NCI-H2029 treated with DMSO at 0.1 percent for 48 hours (cell line): ENCODE measurements at regions not wholly inside any gene's neighbourhood (a gene's known extent, or its start where the extent isn't known, plus 50 kb on each side); places are given as distances from the start of the nearest gene placed in this dataset.
"Not testable (repeated sequence)": the region's sequence is repeated elsewhere in the genome, so short reads cannot be mapped to it uniquely, and the experiment has no call there.

Experiments used
- DNase-seq: peaks from one replicate; lab custom pipeline; 2025; lab: John Stamatoyannopoulos, UW

DNA sequence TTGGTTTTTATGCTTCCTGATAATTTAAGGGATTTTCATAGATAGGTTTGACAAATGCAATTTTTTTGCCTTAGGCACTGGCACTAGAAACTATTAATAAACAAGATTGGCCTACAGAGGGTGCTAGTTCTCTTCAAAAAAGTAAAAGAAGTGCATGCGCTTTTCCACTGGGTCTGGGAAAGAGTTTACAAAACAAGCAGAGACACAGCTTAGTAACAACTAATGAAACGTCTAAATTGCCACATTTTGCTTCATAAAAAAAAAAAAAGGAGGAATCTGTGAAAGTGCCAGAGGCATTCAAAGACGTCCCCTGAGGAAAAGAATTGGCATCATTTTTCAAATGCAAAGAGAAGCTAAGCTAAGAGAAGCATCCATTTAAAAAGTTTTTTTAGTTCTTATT lies 58.3 kb upstream of the EEA1 start:
- DNase-seq = peak; percentile 53

DNA sequence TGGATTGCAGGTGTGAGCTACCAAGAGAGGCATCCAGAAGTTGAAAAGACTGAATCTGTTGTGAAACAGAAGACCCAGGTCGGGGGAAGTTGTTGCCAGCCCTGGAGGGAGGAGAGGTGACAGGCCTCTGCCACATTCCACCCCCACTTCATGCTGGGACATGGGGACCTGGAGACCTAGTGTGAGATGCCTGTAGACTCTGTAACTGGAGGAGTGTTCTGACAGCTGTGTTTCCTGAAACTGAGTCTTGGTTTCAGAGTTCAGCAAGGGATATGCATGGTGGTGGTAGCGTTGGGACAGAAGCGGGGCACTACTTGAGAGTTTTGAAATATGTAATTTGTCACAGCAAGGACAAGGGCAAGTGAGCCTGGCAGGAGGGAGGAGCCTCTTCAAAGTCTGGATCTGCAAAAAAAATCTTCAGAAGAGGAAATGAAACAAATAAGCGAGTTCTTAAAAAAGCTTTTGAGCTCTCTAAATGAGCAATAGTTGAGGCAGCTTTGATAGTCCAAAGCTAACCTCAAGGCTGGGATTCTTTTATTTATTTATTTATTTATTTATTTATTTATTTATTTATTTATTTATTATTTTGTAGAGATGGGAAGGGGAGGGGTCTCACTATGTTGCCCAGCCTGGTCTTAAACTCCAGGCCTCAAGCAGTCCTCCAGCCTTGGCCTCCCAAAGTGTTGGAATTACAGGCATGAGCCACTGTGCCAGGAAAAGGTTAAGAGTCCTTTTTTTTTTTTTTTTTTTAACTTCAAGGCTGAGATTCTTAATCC lies 58.9 kb upstream of the EEA1 start:
- DNase-seq = no peak

- no peak for DNase-seq
Measured at GRCh38 chr12:92988622-92989130, 59.6 kb upstream of the EEA1 start.

DNA sequence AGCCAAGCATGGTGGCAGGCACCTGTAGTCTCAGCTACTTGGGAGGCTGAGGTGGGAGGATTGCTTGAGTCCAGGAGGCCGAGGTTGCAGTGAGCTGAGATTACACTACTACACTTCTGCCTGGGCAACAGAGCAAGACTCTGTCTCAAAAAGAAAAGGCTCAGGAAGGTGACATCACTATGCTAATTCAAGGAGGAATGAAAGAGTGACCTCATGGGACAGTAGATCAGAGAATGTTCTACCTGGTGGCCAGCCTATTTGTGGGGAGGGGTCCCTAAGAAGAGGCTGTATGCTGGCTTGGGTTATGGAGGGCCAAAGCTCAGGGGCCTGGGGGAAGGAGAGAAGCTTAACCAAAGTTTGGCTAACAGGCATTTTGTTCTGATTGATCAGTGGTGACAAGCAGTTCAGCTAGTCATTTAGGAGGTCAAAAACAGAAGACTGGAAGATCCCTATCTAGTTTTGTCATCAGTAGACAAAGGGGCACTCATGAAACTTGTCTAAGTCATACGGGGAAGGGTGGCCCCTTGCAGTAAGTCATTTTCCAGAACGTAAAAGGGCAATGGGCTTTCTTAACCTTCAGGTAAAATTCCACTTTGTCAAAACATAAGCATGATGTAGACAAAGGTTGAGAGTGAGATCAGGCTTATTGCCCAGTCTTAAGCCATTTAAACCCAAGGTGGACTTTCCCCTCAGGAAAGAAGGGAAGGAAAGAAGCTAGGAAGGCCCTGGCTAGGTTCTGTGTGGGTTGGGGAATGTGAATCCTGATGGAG lies 60.8 kb upstream of the EEA1 start:
- DNase-seq = no peak

- no peak for DNase-seq
Measured at GRCh38 chr12:92991134-92991533, 62.0 kb upstream of the EEA1 start.

DNA sequence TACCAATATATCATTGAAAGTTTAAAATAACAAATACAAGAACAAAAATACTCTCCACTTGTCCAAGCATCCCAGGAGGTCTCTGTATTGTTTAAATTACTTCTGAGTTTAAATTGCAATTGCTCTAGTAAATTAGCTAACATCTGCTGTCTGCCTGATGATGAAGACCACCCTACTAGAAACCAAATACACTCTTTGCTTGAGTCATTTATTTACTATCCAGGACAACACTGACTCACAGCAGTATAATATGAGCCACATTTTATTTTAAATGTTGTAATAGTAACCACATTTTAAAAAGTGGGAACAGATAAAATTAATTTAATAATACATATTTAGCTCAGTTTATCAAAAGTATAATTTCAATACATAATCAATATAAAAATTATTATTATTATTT lies 62.9 kb upstream of the EEA1 start:
- DNase-seq = no peak

GRCh38 chr12:92993259-92993658 lies 64.2 kb upstream of the EEA1 start:
- DNase-seq = no peak

DNA sequence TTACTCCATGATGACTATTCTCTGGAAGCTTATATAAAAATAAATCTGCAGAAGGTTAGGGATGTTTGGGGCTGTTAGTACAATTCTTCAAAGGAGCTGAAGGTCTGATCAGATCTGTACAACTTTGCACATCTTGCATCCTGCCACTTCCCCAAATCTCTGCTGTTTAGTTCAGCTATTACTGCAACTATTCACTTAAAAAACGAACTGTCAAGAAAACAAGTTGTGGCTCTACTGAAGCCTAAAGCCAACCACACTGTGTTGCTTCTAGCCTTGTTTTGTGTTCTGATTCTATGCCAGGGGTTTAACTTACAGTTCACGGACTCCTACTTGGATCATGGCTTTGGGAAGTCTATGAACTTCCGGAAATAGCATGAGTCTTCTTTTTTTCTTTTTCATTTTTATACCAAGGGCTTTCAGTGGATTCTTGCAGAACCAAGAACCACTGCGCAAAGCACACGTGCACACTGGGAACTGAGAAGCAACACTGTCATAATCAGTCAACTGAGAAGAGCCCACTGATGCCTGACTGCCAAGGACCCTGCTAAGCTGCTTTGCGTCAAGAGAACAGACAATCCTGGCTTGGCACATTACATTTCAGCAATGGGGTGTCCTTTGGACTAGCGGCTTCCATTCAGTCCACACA lies 66.3 kb upstream of the EEA1 start:
- no peak for DNase-seq

GRCh38 chr12:93000026-93000425 lies 70.9 kb upstream of the EEA1 start:
- no peak for DNase-seq

GRCh38 chr12:93001407-93001806 lies 72.3 kb upstream of the EEA1 start:
- DNase-seq = no peak

GRCh38 chr12:93002293-93003054 lies 73.4 kb upstream of the EEA1 start:
- DNase-seq = no peak

DNA sequence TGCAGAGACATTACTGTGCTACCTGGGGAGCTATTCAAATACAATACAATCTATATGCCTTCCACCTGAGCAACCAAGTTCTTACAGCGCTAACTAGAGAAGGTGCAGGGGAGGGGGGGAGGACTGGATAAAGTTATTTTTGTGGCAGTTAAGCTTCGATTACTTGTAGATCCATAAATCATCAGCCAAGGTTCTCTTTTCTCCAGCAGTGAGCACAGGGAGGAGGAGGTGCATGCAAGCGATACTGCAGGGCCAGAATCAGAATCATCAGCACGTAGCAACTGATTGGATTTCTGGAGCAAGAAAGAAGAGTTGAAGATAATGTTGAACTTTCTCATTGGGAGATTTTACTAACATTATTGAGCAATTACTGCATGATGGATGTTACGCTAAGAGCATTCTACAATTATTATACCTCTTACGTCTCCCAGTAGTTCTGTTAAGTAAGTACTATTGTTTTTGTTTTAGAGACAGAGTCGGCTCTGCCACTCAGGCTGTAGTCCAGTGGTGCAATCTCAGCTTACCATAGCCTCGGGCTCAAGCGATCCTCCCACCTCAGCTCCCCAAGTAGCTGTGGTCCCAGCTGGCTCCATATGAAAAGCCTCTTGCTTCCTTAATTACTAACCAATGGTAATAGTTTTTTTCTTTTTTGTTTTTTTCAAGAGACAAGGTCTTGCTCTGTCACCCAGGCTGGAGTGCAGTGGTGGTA lies 74.6 kb upstream of the EEA1 start:
- DNase-seq = no peak

GRCh38 chr12:93005928-93006392 lies 76.9 kb upstream of the EEA1 start:
- DNase-seq = no peak

DNA sequence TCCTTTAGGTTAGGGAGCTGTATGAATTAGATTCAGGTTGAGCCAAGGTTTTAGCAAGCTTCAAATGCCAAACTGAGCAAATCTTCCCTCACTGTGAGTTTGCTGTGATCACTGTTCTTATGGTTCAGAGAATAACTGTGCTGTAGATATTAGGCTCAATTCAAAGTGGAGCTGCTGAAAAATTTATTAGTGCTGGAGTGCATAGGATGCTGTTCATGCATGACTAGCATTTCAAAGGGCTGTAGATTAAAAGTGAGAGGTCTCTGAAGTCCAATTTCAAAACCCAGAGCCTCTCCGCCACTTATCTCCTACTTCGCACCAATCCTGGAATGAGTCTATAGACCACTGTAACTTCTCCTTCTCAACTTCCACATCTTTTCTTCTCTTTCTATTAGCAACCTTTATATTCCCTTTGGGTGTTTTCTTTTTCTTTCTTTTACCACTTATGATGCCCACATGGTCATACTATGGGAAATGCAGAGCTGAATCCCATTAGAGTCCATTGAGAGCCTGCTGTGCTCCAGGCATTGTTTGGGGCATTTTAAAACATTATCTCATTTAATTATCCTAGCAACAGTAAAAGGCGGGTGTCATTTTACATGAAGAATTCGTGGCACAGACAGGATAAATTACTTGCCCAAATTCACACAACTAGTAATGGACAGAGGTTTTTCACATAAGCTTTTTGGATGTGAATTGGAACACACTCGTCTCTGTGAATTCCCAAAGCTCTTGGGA lies 77.5 kb upstream of the EEA1 start:
- no peak for DNase-seq

DNA sequence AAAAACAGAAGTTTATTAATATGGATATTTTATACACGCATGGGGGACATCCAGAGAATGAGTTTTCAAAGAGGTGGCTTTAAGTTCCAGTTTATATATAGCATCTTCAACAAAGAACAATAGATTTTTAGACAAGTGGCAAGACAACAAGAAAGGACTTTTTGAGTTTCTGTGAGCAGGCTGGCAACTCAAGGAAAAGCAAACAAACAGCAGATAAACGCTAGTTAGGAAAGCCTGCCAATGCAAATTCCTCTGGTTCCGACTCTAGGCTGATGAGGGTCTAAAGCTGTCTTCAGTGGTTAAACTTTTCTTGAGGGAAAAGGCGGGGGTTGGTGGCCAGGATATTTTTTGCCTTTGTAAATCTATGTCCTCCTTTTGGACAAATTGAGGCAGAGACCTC lies 78.4 kb upstream of the EEA1 start:
- no peak for DNase-seq

DNA sequence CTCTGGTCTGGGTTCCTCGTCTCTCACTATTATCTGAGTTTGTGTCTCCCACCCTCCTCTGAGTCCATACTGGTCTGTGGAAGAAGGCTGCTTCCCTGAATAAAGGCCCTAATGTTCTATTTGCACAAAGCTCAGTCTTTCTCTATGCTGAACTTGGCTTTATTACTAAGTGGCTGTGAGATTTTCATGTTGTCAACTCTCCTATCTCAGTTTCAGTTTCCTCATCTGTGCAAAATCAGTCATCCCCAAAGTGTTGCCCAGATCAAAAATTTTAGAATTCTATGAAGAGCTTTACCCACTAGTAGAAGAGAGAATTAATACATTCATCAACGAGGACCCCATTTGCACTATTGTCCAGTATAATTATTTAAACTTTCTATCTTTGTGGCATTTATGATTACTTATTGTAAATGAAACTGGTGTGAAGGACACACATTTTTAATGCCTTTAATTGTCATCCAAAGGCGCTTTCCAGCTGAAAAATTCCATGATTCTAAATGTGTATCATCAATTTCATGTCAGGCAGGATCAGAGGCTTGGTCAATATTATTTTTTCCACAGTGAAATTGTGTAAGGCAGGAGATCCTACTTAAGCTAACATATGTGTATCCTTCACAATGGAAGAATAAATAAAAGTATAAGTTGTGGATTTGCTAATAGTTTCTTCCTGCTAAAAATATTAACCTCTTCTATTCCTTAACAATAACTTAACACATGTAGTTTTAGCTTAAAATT lies 79.1 kb upstream of the EEA1 start:
- no peak for DNase-seq

GRCh38 chr12:93008880-93009279 lies 79.8 kb upstream of the EEA1 start:
- not testable (repeated sequence) for DNase-seq

DNA sequence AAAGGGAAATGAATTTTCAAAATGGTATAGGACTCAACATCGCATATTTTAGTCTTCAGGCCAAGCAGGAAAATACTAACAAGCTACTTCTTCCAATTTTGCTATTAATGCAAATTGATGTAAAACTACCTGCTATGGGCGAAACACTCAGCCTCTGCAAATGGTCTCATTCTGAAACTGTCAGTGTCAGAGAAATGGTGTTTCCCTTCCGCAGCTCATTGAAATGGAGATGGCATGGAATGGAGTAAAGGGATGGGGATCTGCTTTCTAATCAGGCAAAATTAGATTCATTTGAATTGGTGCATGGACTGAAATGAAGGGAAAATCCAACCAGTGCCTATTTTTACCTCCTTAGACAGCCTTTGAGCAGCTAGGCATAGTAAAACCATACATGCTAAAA lies 80.4 kb upstream of the EEA1 start:
- DNase-seq = no peak

DNA sequence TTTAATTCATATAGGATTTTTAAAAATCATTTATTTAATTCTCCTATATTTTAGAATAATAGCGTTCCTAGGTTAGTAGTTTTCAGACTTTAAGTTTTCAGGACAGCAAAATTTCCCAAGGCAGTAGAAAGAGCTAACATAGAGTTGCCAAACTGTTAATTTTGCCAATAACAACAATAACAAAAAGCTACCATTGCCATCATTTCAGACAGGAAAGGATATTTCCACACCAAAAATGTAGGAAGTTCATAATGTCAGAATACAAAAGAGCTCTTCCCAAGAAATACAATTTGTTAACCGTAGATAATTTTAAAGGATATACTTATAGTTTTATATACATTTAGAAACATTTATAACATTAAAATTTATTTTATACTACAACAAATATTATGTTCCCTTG lies 81.4 kb upstream of the EEA1 start:
- no peak for DNase-seq

- DNase-seq = no peak
Measured at GRCh38 chr12:93011100-93011499, 82.0 kb upstream of the EEA1 start.
